Mesenchymal stem cell (in vitro differentiated cells and primary cell): ENCODE measurements at regions not wholly inside any gene's neighbourhood (a gene's known extent, or its start where the extent isn't known, plus 50 kb on each side); places are given as distances from the start of the nearest gene placed in this dataset.

Source experiments
- DNase-seq: peaks from one replicate; pipeline ENCODE4 v3.0.0-alpha.2; 2013
- H2AFZ ChIP-seq: one replicate; pipeline ENCODE4 v1.6.1; 2013; ENCODE audit warnings: low read depth, mild to moderate bottlenecking, control low read depth, inconsistent platforms, low read length, moderate library complexity
- H2AK5ac ChIP-seq: 2 replicates; pipeline ENCODE4 v1.6.1; 2013; ENCODE audit warnings: low read length, moderate library complexity, mild to moderate bottlenecking, inconsistent platforms; ENCODE audit not compliant: severe bottlenecking
- H2BK120ac ChIP-seq: one replicate; pipeline ENCODE4 v1.6.1; 2013; ENCODE audit warnings: low read depth, mild to moderate bottlenecking, inconsistent platforms, low read length, moderate library complexity
- H2BK12ac ChIP-seq, 2 experiments: one replicate each; pipeline ENCODE4 v1.6.1; 2013; ENCODE audit warnings: inconsistent platforms in 2 of 2, low read length in 2 of 2, mild to moderate bottlenecking in 2 of 2, moderate library complexity in 2 of 2, control low read depth in 1 of 2
- H2BK15ac ChIP-seq: one replicate; pipeline ENCODE4 v1.6.1; 2013; ENCODE audit warnings: mild to moderate bottlenecking, low read depth, inconsistent platforms; ENCODE audit not compliant: poor library complexity, severe bottlenecking
- H2BK5ac ChIP-seq: 2 replicates; pipeline ENCODE4 v1.6.1; 2013; ENCODE audit warnings: low read depth, mild to moderate bottlenecking, low read length, control low read depth, inconsistent platforms; ENCODE audit not compliant: poor library complexity, severe bottlenecking
- H3K14ac ChIP-seq, 2 experiments: one replicate each; pipeline ENCODE4 v1.6.1; 2013; ENCODE audit warnings: inconsistent platforms in 2 of 2, low read length in 2 of 2, control low read depth in 1 of 2, mild to moderate bottlenecking in 1 of 2, moderate library complexity in 1 of 2
- H3K18ac ChIP-seq, 2 experiments: one replicate each; pipeline ENCODE4 v1.6.1; 2013; ENCODE audit warnings: inconsistent platforms in 2 of 2, low read length in 2 of 2, control low read depth in 1 of 2, low read depth in 1 of 2, mild to moderate bottlenecking in 1 of 2
- H3K23ac ChIP-seq, 2 experiments: one replicate each; pipeline ENCODE4 v1.6.1; 2013; ENCODE audit warnings: inconsistent platforms in 2 of 2, low read length in 2 of 2, mild to moderate bottlenecking in 2 of 2, moderate library complexity in 2 of 2, control low read depth in 1 of 2
- H3K27ac ChIP-seq: 2 replicates; pipeline ENCODE4 v1.5.1; 2013; ENCODE audit warnings: mild to moderate bottlenecking, moderate library complexity, low read length, control low read depth, inconsistent platforms; ENCODE audit not compliant: poor library complexity, severe bottlenecking
- H3K27me3 ChIP-seq, 2 experiments: 2 replicates each; pipeline versions ENCODE4 v1.6.1 to v1.7.0; 2013; ENCODE audit warnings: low read length in 2 of 2, mild to moderate bottlenecking in 2 of 2, moderate library complexity in 2 of 2, control low read depth in 1 of 2, inconsistent platforms in 1 of 2; ENCODE audit not compliant: control insufficient read depth in 1 of 2, insufficient read depth in 1 of 2
- H3K36me3 ChIP-seq, 2 experiments: 2 replicates each; pipeline versions ENCODE4 v1.6.1 to v1.7.0; 2013; ENCODE audit warnings: low read length in 2 of 2, control low read depth in 1 of 2, inconsistent platforms in 1 of 2, low read depth in 1 of 2, mild to moderate bottlenecking in 1 of 2; ENCODE audit not compliant: insufficient read depth in 2 of 2, control insufficient read depth in 1 of 2
- H3K4ac ChIP-seq, 2 experiments: one replicate each; pipeline ENCODE4 v1.6.1; 2013; ENCODE audit warnings: inconsistent platforms in 2 of 2, low read length in 2 of 2, mild to moderate bottlenecking in 2 of 2, moderate library complexity in 2 of 2, control low read depth in 1 of 2, low read depth in 1 of 2
- H3K4me1 ChIP-seq: 2 replicates; pipeline ENCODE4 v1.6.1; 2013; ENCODE audit warnings: low read depth, low read length, control low read depth; ENCODE audit not compliant: control insufficient read depth, insufficient read depth
- H3K4me2 ChIP-seq: 2 replicates; pipeline ENCODE4 v1.6.1; 2013; ENCODE audit warnings: low read length, mild to moderate bottlenecking, inconsistent platforms; ENCODE audit not compliant: poor library complexity, severe bottlenecking
- H3K4me3 ChIP-seq, 2 experiments: 2 replicates each; pipeline versions ENCODE4 v1.5.1 to v1.7.0; 2013; ENCODE audit warnings: low read length in 2 of 2, mild to moderate bottlenecking in 2 of 2, control low read depth in 1 of 2, low read depth in 1 of 2; ENCODE audit not compliant: insufficient read depth in 1 of 2
- H3K79me1 ChIP-seq: replicated peaks from 2 replicates; pipeline ENCODE4 v1.6.1; 2013; ENCODE audit warnings: mild to moderate bottlenecking, control low read depth, low read length, inconsistent platforms; ENCODE audit not compliant: poor library complexity, severe bottlenecking
- H3K9ac ChIP-seq: 2 replicates; pipeline ENCODE4 v1.7.0; 2013; ENCODE audit warnings: mild to moderate bottlenecking, low read length, moderate library complexity
- H3K9me3 ChIP-seq: 2 replicates; pipeline ENCODE4 v1.7.0; 2013; ENCODE audit warnings: mild to moderate bottlenecking, low read length; ENCODE audit not compliant: control insufficient read depth
- H4K8ac ChIP-seq: one replicate; pipeline ENCODE4 v1.6.1; 2013; ENCODE audit warnings: inconsistent platforms, mild to moderate bottlenecking, low read length, moderate library complexity
- H4K91ac ChIP-seq: one replicate; pipeline ENCODE4 v1.6.1; 2013; ENCODE audit warnings: mild to moderate bottlenecking, low read length, inconsistent platforms
- WGBS: methylation state at CpG from one replicate; pipeline ENCODE4 v1.1.7; 2013; ENCODE audit warnings: mixed read lengths; 5-methylcytosine and 5-hydroxymethylcytosine counted together

DNA sequence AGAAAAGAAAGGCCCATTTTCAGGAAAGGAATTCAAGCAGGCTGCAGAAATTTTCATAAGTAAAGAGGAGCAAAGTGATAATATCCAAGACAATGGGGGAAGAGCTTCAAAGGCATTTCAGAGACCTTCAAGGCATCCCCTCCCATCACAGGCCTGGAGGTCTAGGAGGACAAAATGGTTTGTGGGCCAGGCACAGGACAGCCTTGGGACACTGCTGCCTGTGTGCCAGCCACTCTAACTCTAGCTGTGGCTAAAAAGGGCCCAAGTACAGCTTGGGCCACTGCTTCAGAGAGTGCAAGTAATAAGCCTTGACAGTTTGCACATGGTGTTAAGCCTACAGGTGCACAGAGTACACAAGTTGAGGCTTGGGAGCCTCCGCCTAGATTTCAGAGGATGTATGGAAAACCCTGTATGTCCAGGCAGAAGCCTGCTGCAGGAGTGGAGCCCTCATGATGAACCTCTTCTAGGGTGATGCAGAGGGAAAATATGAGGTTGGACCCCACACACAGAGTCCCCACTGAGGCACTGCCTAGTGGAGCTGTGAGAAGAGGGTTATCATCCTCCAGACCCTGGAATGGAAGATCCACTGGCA lies 51.8 kb upstream of the ZSWIM5 start:
- DNase-seq: no peak
- no peak overlapping the region for H4K91ac ChIP-seq
- H3K18ac ChIP-seq: no peak overlapping the region
- no peak overlapping the region for H4K8ac ChIP-seq
- H3K27me3 ChIP-seq: peaks cover 0 to 11% of the 10 kb centered on the region in 2 experiments
- H2BK12ac ChIP-seq: no peak overlapping the region
- H3K4me3 ChIP-seq: no peak overlapping the region
- H2BK120ac ChIP-seq: no peak overlapping the region
- no peak overlapping the region for H2BK15ac ChIP-seq
- no peaks in the 10 kb centered on the region for H3K79me1 ChIP-seq
- no peak overlapping the region for H3K14ac ChIP-seq
- no peaks in the 10 kb centered on the region for H3K36me3 ChIP-seq
- no peaks in the 10 kb centered on the region for H3K4me1 ChIP-seq
- H3K4ac ChIP-seq: no peak overlapping the region
- H2AK5ac ChIP-seq: no peak overlapping the region
- no peak overlapping the region for H2AFZ ChIP-seq
- no peak overlapping the region for H3K27ac ChIP-seq
- no peak overlapping the region for H3K4me2 ChIP-seq
- no peak overlapping the region for H3K23ac ChIP-seq
- H3K9ac ChIP-seq: no peak overlapping the region
- no peak overlapping the region for H2BK5ac ChIP-seq
- peaks cover 17% of the 10 kb centered on the region for H3K9me3 ChIP-seq
- WGBS: 88% methylated on average over 1 of the region's 1 CpG

DNA sequence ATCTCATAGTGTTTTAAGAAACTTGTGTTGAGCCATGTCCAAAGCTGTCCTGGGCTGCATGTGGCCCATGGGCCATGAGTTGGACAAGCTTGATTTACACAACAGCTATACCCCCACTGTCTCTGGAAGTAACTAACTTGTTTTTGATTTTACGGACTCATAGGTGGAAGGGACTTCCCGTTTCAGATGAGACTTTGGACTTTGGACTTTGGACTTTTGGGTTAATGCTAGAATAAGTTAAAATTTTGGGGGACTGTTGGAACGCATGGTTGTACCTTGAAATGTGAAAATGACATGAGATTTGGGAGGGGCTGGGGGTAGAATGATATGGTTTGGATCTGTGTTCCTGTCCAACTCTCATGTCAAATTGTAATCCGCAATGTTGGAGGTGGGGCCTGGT lies 52.6 kb upstream of the ZSWIM5 start:
- H3K4me1 ChIP-seq: no peaks in the 10 kb centered on the region
- H3K23ac ChIP-seq: no peak overlapping the region
- no peak overlapping the region for H3K4me2 ChIP-seq
- H3K36me3 ChIP-seq: no peaks in the 10 kb centered on the region
- H2BK120ac ChIP-seq: no peak overlapping the region
- H2BK15ac ChIP-seq: no peak overlapping the region
- H2BK5ac ChIP-seq: no peak overlapping the region
- no peak overlapping the region for H4K8ac ChIP-seq
- H2BK12ac ChIP-seq: no peak overlapping the region
- H3K79me1 ChIP-seq: no peaks in the 10 kb centered on the region
- H3K27ac ChIP-seq: no peak overlapping the region
- 82% methylated on average over 4 of the region's 4 CpGs for WGBS
- peaks cover 0 to 11% of the 10 kb centered on the region in 2 experiments for H3K27me3 ChIP-seq
- no peak for DNase-seq
- H3K18ac ChIP-seq: no peak overlapping the region
- H3K4ac ChIP-seq: no peak overlapping the region
- peaks cover 17% of the 10 kb centered on the region for H3K9me3 ChIP-seq
- H3K14ac ChIP-seq: no peak overlapping the region
- H2AK5ac ChIP-seq: no peak overlapping the region
- H2AFZ ChIP-seq: no peak overlapping the region
- no peak overlapping the region for H3K4me3 ChIP-seq
- H3K9ac ChIP-seq: no peak overlapping the region
- H4K91ac ChIP-seq: no peak overlapping the region

DNA sequence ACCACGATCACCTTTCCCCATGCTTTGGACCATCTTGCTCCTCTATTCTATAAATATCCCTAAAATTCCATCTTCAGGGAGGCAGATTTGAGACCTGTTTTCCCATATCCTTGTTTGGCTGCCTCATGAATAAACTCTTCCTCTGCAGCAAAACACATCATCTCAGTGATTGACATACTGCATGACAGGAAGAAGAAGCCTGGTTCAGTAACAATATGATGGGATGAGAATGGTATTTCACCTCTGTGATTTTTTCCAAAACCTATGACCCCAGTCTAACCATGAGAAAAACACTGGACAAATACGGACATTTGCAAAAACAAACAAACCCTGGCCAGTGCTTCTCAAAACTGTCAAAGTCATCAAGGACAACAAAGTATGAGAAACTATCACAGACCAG lies 53.8 kb upstream of the ZSWIM5 start:
- Histone ChIP-seq H4K91ac (no peak overlapping the region), H3K27me3 (peaks cover 0 to 3% of the 10 kb centered on the region in 2 experiments), H2BK120ac (no peak overlapping the region), H3K9me3 (peaks cover 17% of the 10 kb centered on the region), H2BK15ac (no peak overlapping the region), H4K8ac (no peak overlapping the region), H2AFZ (no peak overlapping the region), H3K18ac (no peak overlapping the region), H3K36me3 (no peaks in the 10 kb centered on the region), H2AK5ac (no peak overlapping the region), H3K4me2 (no peak overlapping the region), H2BK12ac (no peak overlapping the region), H3K4me1 (no peaks in the 10 kb centered on the region), H3K9ac (no peak overlapping the region), H3K23ac (no peak overlapping the region), H3K79me1 (no peaks in the 10 kb centered on the region), H3K4ac (no peak overlapping the region), H2BK5ac (no peak overlapping the region), H3K14ac (no peak overlapping the region), H3K27ac (no peak overlapping the region), H3K4me3 (no peak overlapping the region)
- no peak for DNase-seq
- WGBS: 77% methylated on average over 1 of the region's 2 CpGs

DNA sequence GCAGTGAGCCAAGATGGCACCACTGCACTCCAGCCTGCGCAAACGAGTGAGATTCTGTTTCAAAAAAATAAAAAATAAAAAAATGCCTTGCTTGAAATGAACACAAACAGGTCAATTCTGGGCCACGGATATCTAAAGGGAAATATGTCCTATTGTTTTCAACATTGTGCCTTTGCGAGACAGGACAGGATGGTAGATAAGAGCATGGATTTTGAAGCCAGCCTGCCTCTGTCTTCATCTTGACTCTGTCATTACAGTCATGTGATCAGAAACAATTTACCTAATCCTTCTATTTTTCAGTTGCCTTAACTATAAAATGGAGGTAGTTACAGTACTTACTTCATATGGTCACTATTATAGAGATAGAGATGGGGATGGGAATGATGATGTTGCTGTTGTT lies 56.7 kb upstream of the ZSWIM5 start:
- no peak overlapping the region for H2BK12ac ChIP-seq

More for the DNA sequence above, 56.7 kb upstream of the ZSWIM5 start:
- no peak overlapping the region for H3K9ac ChIP-seq
- H3K79me1 ChIP-seq: no peaks in the 10 kb centered on the region
- H2AK5ac ChIP-seq: no peak overlapping the region
- H4K91ac ChIP-seq: no peak overlapping the region
- H3K36me3 ChIP-seq: no peaks in the 10 kb centered on the region
- no peak overlapping the region for H3K4ac ChIP-seq
- WGBS: 100% methylated on average over 4 of the region's 4 CpGs
- no peak overlapping the region for H3K23ac ChIP-seq
- no peak overlapping the region for H3K27ac ChIP-seq
- no peak overlapping the region for H3K18ac ChIP-seq
- no peak overlapping the region for H2AFZ ChIP-seq
- H3K27me3 ChIP-seq: peaks cover 0 to 3% of the 10 kb centered on the region in 2 experiments
- peaks cover 14% of the 10 kb centered on the region for H3K9me3 ChIP-seq
- H3K4me3 ChIP-seq: no peak overlapping the region
- DNase-seq: no peak
- H4K8ac ChIP-seq: no peak overlapping the region
- no peak overlapping the region for H2BK15ac ChIP-seq
- H2BK120ac ChIP-seq: no peak overlapping the region
- no peak overlapping the region for H3K4me2 ChIP-seq
- peaks cover 4% of the 10 kb centered on the region for H3K4me1 ChIP-seq
- no peak overlapping the region for H2BK5ac ChIP-seq
- H3K14ac ChIP-seq: no peak overlapping the region
